B cell (primary cell): ENCODE measurements at regions not wholly inside any gene's neighbourhood (a gene's known extent, or its start where the extent isn't known, plus 50 kb on each side); places are given as distances from the start of the nearest gene placed in this dataset.

ENCODE experiments used
- CTCF ChIP-seq: fragments of 200-600 bp; IDR thresholded peaks from one replicate; pipeline ENCODE4 v1.8.0; 2022; ENCODE audit warnings: antibody characterized with exemption, mild to moderate bottlenecking
- EZH2 ChIP-seq: IDR thresholded peaks from 2 replicates; pipeline ENCODE4 v1.6.1; 2012; ENCODE audit warnings: borderline replicate concordance, low read depth, mild to moderate bottlenecking, moderate library complexity, low read length; ENCODE audit not compliant: insufficient read depth, poor library complexity, severe bottlenecking

- TF ChIP-seq CTCF: no peak
- TF ChIP-seq EZH2: no peak
Measured at GRCh38 chr3:7867587-7867986, 634.0 kb upstream of the LMCD1 start.
